ENCODE measurements at regions not wholly inside any gene's neighbourhood (a gene's known extent, or its start where the extent isn't known, plus 50 kb on each side); places are given as distances from the start of the nearest gene placed in this dataset.

DNA sequence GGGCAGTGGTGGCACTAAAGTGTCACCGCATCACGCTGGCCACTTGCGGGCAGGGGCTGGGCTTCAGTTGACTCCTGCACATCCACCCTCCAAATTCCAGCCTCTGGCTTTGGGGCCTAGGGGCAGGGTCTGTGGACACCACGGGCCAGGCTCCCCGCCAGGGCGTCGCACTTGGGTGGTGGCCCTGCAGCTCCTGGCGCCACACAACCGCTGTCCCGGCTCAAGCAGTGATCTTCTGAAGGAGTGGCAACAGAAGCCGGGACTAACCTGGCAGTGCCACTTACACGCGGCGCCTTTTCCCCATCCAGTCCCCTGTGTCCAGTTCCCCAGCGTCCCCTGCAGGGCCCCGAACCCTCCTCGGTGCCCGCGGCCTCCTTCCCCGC lies 134.3 kb upstream of the ZNF92 start:
- peak overlapping the region; percentile 62 for H3K4me3 Mint-ChIP-seq (ENCODE audit: unreplicated experiment)
- H3K27ac Mint-ChIP-seq (ENCODE audit: unreplicated experiment): no peak overlapping the region
- no peaks in the 10 kb centered on the region for H3K9me3 Mint-ChIP-seq (ENCODE audit: unreplicated experiment)
- DNase-seq (ENCODE audit: extremely low spot score, unreplicated experiment): no peak
- H3K36me3 Mint-ChIP-seq (ENCODE audit: unreplicated experiment): no peaks in the 10 kb centered on the region
- TF ChIP-seq, protein P1, sequence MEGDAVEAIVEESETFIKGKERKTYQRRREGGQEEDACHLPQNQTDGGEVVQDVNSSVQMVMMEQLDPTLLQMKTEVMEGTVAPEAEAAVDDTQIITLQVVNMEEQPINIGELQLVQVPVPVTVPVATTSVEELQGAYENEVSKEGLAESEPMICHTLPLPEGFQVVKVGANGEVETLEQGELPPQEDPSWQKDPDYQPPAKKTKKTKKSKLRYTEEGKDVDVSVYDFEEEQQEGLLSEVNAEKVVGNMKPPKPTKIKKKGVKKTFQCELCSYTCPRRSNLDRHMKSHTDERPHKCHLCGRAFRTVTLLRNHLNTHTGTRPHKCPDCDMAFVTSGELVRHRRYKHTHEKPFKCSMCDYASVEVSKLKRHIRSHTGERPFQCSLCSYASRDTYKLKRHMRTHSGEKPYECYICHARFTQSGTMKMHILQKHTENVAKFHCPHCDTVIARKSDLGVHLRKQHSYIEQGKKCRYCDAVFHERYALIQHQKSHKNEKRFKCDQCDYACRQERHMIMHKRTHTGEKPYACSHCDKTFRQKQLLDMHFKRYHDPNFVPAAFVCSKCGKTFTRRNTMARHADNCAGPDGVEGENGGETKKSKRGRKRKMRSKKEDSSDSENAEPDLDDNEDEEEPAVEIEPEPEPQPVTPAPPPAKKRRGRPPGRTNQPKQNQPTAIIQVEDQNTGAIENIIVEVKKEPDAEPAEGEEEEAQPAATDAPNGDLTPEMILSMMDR (IDR thresholded peaks at IDR 0.05): no peak
- peaks cover 3% of the 10 kb centered on the region for H3K27me3 Mint-ChIP-seq (ENCODE audit: unreplicated experiment)
- H3K4me1 Mint-ChIP-seq (ENCODE audit: unreplicated experiment): peaks cover 7% of the 10 kb centered on the region

DNA sequence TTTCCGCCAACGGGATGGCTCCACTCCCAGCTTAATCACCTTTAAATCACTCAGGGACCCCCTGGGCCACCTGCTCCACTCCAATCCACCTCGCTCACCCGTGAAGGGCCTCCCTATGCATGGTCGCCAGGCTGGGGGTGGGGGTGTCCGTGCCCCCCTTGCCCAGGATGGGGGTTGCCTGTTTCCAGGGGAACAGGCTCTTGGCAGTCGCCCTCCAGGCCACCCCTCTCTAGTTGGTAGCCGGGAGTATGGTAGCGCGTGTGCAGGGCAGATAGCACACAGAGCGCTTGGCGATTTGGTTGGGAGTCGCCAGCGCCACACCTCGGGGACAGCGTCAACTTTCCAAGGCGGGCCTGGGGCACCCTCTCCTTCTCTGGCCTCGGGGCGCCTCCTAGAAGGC lies 134.9 kb upstream of the ZNF92 start:
- H3K9me3 Mint-ChIP-seq (ENCODE audit: unreplicated experiment): no peaks in the 10 kb centered on the region
- peaks cover 3% of the 10 kb centered on the region for H3K27me3 Mint-ChIP-seq (ENCODE audit: unreplicated experiment)
- DNase-seq (ENCODE audit: extremely low spot score, unreplicated experiment): no peak
- H3K36me3 Mint-ChIP-seq (ENCODE audit: unreplicated experiment): no peaks in the 10 kb centered on the region
- H3K4me3 Mint-ChIP-seq (ENCODE audit: unreplicated experiment): peak overlapping the region; percentile 26
- H3K27ac Mint-ChIP-seq (ENCODE audit: unreplicated experiment): no peak overlapping the region
- H3K4me1 Mint-ChIP-seq (ENCODE audit: unreplicated experiment): peaks cover 7% of the 10 kb centered on the region
- TF ChIP-seq, protein P1 (IDR thresholded peaks at IDR 0.05): no peak

DNA sequence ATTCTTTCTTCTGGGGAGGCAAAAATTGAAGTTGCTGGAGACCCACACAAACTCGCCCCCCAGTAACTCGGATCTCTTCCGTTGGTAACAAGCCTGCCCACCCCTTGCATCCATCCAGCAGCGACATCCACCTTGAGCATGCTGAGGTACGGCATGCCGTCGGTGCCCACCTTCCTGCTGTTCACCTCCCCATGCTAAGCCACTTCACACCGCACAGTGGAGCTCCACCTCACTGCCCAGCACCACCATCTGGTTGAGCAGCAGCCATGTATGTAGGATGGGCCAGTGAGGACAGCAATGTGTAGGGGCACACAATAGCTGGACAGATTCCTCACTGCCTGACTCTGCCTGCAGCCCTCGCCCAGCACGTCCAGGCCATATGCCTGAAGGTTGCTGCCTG lies 138.1 kb upstream of the ZNF92 start:
- no peak for DNase-seq (ENCODE audit: extremely low spot score, unreplicated experiment)
- Mint-ChIP-seq H3K27ac (ENCODE audit: unreplicated experiment) (no peak overlapping the region), H3K4me1 (ENCODE audit: unreplicated experiment) (peaks cover 6% of the 10 kb centered on the region), H3K27me3 (ENCODE audit: unreplicated experiment) (peaks cover 9% of the 10 kb centered on the region), H3K4me3 (ENCODE audit: unreplicated experiment) (no peak overlapping the region), H3K9me3 (ENCODE audit: unreplicated experiment) (no peaks in the 10 kb centered on the region), H3K36me3 (ENCODE audit: unreplicated experiment) (no peaks in the 10 kb centered on the region)
- TF ChIP-seq, protein P1 (IDR thresholded peaks at IDR 0.05): no peak

DNA sequence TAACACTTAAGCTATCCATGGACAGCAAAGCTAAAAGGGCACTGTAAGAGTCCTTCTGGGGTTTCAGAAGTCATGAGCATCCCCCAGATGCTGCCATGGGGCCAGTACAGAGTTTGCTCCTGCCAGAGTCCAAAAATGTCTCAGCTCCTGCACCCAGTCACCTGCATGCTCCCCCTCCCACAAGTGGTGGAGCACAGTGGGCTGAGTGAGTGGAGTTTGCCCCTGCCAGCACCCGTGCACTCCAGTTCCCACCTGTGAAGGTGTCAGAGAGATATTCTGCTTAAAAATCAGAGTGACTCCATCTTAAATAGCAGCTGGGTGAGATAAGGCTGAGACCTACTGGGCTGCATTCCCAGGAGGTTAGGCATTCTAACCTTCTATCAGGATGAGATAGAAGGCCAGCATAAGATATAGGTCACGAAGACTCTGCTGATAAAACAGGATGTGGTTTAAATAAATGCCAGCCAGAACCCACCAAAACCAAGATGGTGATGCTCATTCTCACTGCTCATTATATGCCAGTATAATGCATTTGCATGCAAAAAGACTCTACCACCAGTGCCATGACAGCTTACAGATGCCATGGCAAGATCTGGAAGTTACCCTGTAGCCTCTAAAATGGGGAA lies 140.1 kb upstream of the ZNF92 start:
- no peak overlapping the region for H3K4me3 Mint-ChIP-seq (ENCODE audit: unreplicated experiment)
- no peaks in the 10 kb centered on the region for H3K4me1 Mint-ChIP-seq (ENCODE audit: unreplicated experiment)
- no peaks in the 10 kb centered on the region for H3K9me3 Mint-ChIP-seq (ENCODE audit: unreplicated experiment)
- DNase-seq (ENCODE audit: extremely low spot score, unreplicated experiment): no peak
- peaks cover 9% of the 10 kb centered on the region for H3K27me3 Mint-ChIP-seq (ENCODE audit: unreplicated experiment)
- TF ChIP-seq, protein P1 (IDR thresholded peaks at IDR 0.05): no peak
- H3K36me3 Mint-ChIP-seq (ENCODE audit: unreplicated experiment): no peaks in the 10 kb centered on the region
- no peak overlapping the region for H3K27ac Mint-ChIP-seq (ENCODE audit: unreplicated experiment)

DNA sequence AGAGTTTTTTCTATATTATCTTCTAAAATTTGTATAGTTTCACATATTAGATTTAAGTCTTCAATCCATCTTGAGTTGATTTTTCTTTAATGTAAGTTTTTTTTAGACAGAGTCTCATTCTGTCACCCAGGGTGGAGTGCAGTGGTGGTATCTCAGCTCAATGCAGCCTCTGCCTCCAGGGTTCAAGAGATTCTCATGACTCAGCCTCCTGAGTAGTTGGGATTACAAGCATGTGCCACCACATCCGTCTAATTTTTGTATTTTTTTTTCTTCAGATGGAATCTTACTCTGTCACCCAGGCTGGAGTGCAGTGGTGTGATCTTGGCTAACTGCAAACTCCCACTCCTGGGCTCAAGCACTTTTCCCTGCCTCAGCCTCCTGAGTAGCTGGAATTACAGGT lies 143.4 kb upstream of the ZNF92 start:
- H3K4me1 Mint-ChIP-seq (ENCODE audit: unreplicated experiment): no peaks in the 10 kb centered on the region
- TF ChIP-seq, protein P1 (IDR thresholded peaks at IDR 0.05): no peak
- DNase-seq (ENCODE audit: extremely low spot score, unreplicated experiment): no peak
- H3K4me3 Mint-ChIP-seq (ENCODE audit: unreplicated experiment): no peak overlapping the region
- H3K36me3 Mint-ChIP-seq (ENCODE audit: unreplicated experiment): no peaks in the 10 kb centered on the region
- no peaks in the 10 kb centered on the region for H3K9me3 Mint-ChIP-seq (ENCODE audit: unreplicated experiment)
- H3K27me3 Mint-ChIP-seq (ENCODE audit: unreplicated experiment): peaks cover 6% of the 10 kb centered on the region
- H3K27ac Mint-ChIP-seq (ENCODE audit: unreplicated experiment): no peak overlapping the region
